CD8-positive, alpha-beta memory T cell (primary cell): ENCODE measurements at regions not wholly inside any gene's neighbourhood (a gene's known extent, or its start where the extent isn't known, plus 50 kb on each side); places are given as distances from the start of the nearest gene placed in this dataset.

Source experiments
- CTCF ChIA-PET: fragments of 350-600 bp; sonication (Branson Sonifier 250); formaldehyde crosslinking; loops from one replicate; lab custom pipeline; 2021; ENCODE audit warnings: antibody characterized with exemption; lab: Charles Lee
- POLR2A ChIA-PET: fragments of 350-600 bp; sonication (Branson Sonifier 250); formaldehyde crosslinking; loops from one replicate; lab custom pipeline; 2021; ENCODE audit warnings: antibody characterized with exemption; lab: Charles Lee
- DNase-seq, 5 donors: peaks; one replicate each; pipeline versions ENCODE4 v3.0.0 to v3.0.0-alpha.2; 2020 to 2022; ENCODE audit warnings: mixed read lengths in 1 of 5
- H3K27ac ChIP-seq: one replicate; pipeline ENCODE4 v1.7.0; 2013; ENCODE audit warnings: low read depth, mild to moderate bottlenecking, low read length, moderate library complexity
- H3K27me3 ChIP-seq: 2 replicates; pipeline ENCODE4 v1.7.0; 2013; ENCODE audit warnings: low read length, mild to moderate bottlenecking; ENCODE audit not compliant: insufficient read depth, poor library complexity, severe bottlenecking
- H3K36me3 ChIP-seq: 2 replicates; pipeline ENCODE4 v1.7.0; 2013; ENCODE audit warnings: mild to moderate bottlenecking, low read length, moderate library complexity; ENCODE audit not compliant: insufficient read depth
- H3K4me1 ChIP-seq: 2 replicates; pipeline ENCODE4 v1.7.0; 2013; ENCODE audit warnings: mild to moderate bottlenecking, low read length, moderate library complexity; ENCODE audit not compliant: insufficient read depth
- H3K4me3 ChIP-seq: 2 replicates; pipeline ENCODE4 v1.7.0; 2013; ENCODE audit warnings: mild to moderate bottlenecking, low read length
- H3K9me3 ChIP-seq: 2 replicates; pipeline ENCODE4 v1.7.0; 2013; ENCODE audit warnings: mild to moderate bottlenecking, low read length
- H3K27ac Mint-ChIP-seq, 8 donors: one replicate each; pipeline ENCODE4 v1.8.0; 2020 to 2021; ENCODE audit warnings: mixed read lengths in 8 of 8, mild to moderate bottlenecking in 6 of 8, inconsistent platforms in 3 of 8, moderate library complexity in 3 of 8
- H3K27me3 Mint-ChIP-seq, 2 donors: one replicate each; pipeline ENCODE4 v1.8.0; 2020 to 2021; ENCODE audit warnings: mixed read lengths in 2 of 2, mild to moderate bottlenecking in 1 of 2, moderate library complexity in 1 of 2
- H3K36me3 Mint-ChIP-seq, 3 donors: one replicate each; pipeline ENCODE4 v1.8.0; 2020 to 2021; ENCODE audit warnings: mixed read lengths in 3 of 3, inconsistent platforms in 1 of 3, mild to moderate bottlenecking in 1 of 3
- H3K4me1 Mint-ChIP-seq, 3 donors: one replicate each; pipeline ENCODE4 v1.8.0; 2020 to 2021; ENCODE audit warnings: mixed read lengths in 3 of 3, inconsistent platforms in 1 of 3, mild to moderate bottlenecking in 1 of 3
- H3K4me3 Mint-ChIP-seq, 7 donors: one replicate each; pipeline ENCODE4 v1.8.0; 2020 to 2021; ENCODE audit warnings: mixed read lengths in 7 of 7, mild to moderate bottlenecking in 6 of 7, moderate library complexity in 4 of 7, inconsistent platforms in 2 of 7
- H3K9me3 Mint-ChIP-seq, 5 donors: one replicate each; pipeline ENCODE4 v1.8.0; 2020 to 2022; ENCODE audit warnings: mixed read lengths in 5 of 5, mild to moderate bottlenecking in 3 of 5, moderate library complexity in 2 of 5, inconsistent platforms in 1 of 5

DNA sequence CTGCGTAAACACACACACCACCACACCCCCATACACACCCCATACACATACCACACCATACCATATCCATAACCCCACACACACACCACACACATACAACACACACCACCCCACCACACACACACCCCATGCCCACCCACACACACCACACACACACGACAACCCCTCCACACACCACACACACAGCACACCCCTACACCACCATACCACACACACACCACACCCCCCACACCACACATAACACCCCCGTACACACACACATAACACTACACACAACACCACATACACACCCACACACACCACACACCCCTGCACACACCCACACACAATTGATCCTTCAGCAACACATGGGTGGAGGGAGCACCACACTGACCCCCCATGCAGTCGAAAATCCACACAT lies 50.3 kb upstream of the BMS1 start:
- CTCF ChIA-PET, result no interaction called here
- no peaks in the 10 kb centered on the region for H3K4me1 ChIP-seq
- H3K4me3 Mint-ChIP-seq, result no peak overlapping the region

More for the DNA sequence above, 50.3 kb upstream of the BMS1 start:
- H3K9me3 ChIP-seq, result no peaks in the 10 kb centered on the region
- Mint-ChIP-seq H3K36me3 (no peaks in the 10 kb centered on the region), H3K9me3 (no peaks in the 10 kb centered on the region), H3K27ac (no peak overlapping the region), H3K4me1 (no peaks in the 10 kb centered on the region), H3K27me3 (peaks cover 7 to 32% of the 10 kb centered on the region in 2 donors)
- no peak for DNase-seq
- no peaks in the 10 kb centered on the region for H3K36me3 ChIP-seq
- no peak overlapping the region for H3K27ac ChIP-seq
- POLR2A ChIA-PET, result no interaction called here
- H3K4me3 ChIP-seq, result no peak overlapping the region
- no peaks in the 10 kb centered on the region for H3K27me3 ChIP-seq
